ENCODE measurements at regions not wholly inside any gene's neighbourhood (a gene's known extent, or its start where the extent isn't known, plus 50 kb on each side); places are given as distances from the start of the nearest gene placed in this dataset.
"Not testable (repeated sequence)": the region's sequence is repeated elsewhere in the genome, so short reads cannot be mapped to it uniquely, and the experiment has no call there.

- no peak for DNase-seq (ENCODE audit: low read depth, low spot score)
- in situ Hi-C loops (cut with HindIII; ENCODE audit: low pct_unique_long_range_greater_than_20kb, low sequenced_read_pairs) = no loop called here
These were observed 144.4 kb downstream of the PTBP2 start for GRCh38 chr1:96865731-96866685.

- peak; percentile 11 for DNase-seq (ENCODE audit: low read depth, low spot score)
- in situ Hi-C loops (cut with HindIII; ENCODE audit: low pct_unique_long_range_greater_than_20kb, low sequenced_read_pairs) = no loop called here
These were observed 151.2 kb downstream of the PTBP2 start for GRCh38 chr1:96872757-96873156.

- in situ Hi-C loops (cut with HindIII; ENCODE audit: low pct_unique_long_range_greater_than_20kb, low sequenced_read_pairs) = no loop called here
- DNase-seq (ENCODE audit: low read depth, low spot score) = no peak
These were observed 157.1 kb downstream of the PTBP2 start for GRCh38 chr1:96878640-96879039.

GRCh38 chr1:96880626-96881025, 159.0 kb downstream of the PTBP2 start:
- no peak for DNase-seq (ENCODE audit: low read depth, low spot score)
- in situ Hi-C loops (cut with HindIII; ENCODE audit: low pct_unique_long_range_greater_than_20kb, low sequenced_read_pairs) = no loop called here

- DNase-seq (ENCODE audit: low read depth, low spot score) = no peak
- in situ Hi-C loops (cut with HindIII; ENCODE audit: low pct_unique_long_range_greater_than_20kb, low sequenced_read_pairs) = no loop called here
These were observed 160.5 kb downstream of the PTBP2 start for GRCh38 chr1:96882096-96882495.

- no peak for DNase-seq (ENCODE audit: low read depth, low spot score)
- in situ Hi-C loops (cut with HindIII; ENCODE audit: low pct_unique_long_range_greater_than_20kb, low sequenced_read_pairs) = no loop called here
These were observed 164.9 kb downstream of the PTBP2 start for GRCh38 chr1:96886474-96886873.

- in situ Hi-C loops (cut with HindIII; ENCODE audit: low pct_unique_long_range_greater_than_20kb, low sequenced_read_pairs) = no loop called here
- DNase-seq (ENCODE audit: low read depth, low spot score) = no peak
These were observed 165.9 kb downstream of the PTBP2 start for GRCh38 chr1:96887501-96887900.

GRCh38 chr1:96901783-96902363, 180.3 kb downstream of the PTBP2 start:
- DNase-seq (ENCODE audit: low read depth, low spot score) = no peak
- in situ Hi-C loops (cut with HindIII; ENCODE audit: low pct_unique_long_range_greater_than_20kb, low sequenced_read_pairs) = no loop called here

- no peak for DNase-seq (ENCODE audit: low read depth, low spot score)
- in situ Hi-C loops (cut with HindIII; ENCODE audit: low pct_unique_long_range_greater_than_20kb, low sequenced_read_pairs) = no loop called here
These were observed 190.7 kb downstream of the PTBP2 start for GRCh38 chr1:96912248-96912647.

GRCh38 chr1:96915701-96916100, 194.1 kb downstream of the PTBP2 start:
- DNase-seq (ENCODE audit: low read depth, low spot score); in situ Hi-C loops (cut with HindIII; ENCODE audit: low pct_unique_long_range_greater_than_20kb, low sequenced_read_pairs): not testable (repeated sequence)

GRCh38 chr1:96918406-96918805, 196.8 kb downstream of the PTBP2 start:
- in situ Hi-C loops (cut with HindIII; ENCODE audit: low pct_unique_long_range_greater_than_20kb, low sequenced_read_pairs) = no loop called here
- DNase-seq (ENCODE audit: low read depth, low spot score) = no peak

GRCh38 chr1:96922181-96922580, 200.6 kb downstream of the PTBP2 start:
- no peak for DNase-seq (ENCODE audit: low read depth, low spot score)
- in situ Hi-C loops (cut with HindIII; ENCODE audit: low pct_unique_long_range_greater_than_20kb, low sequenced_read_pairs) = no loop called here

GRCh38 chr1:96923753-96924152, 202.2 kb downstream of the PTBP2 start:
- no peak for DNase-seq (ENCODE audit: low read depth, low spot score)
- in situ Hi-C loops (cut with HindIII; ENCODE audit: low pct_unique_long_range_greater_than_20kb, low sequenced_read_pairs) = no loop called here

- DNase-seq (ENCODE audit: low read depth, low spot score) = no peak
- in situ Hi-C loops (cut with HindIII; ENCODE audit: low pct_unique_long_range_greater_than_20kb, low sequenced_read_pairs) = no loop called here
These were observed 204.6 kb downstream of the PTBP2 start for GRCh38 chr1:96926176-96926575.

GRCh38 chr1:96927125-96927524, 205.5 kb downstream of the PTBP2 start:
- in situ Hi-C loops (cut with HindIII; ENCODE audit: low pct_unique_long_range_greater_than_20kb, low sequenced_read_pairs) = no loop called here
- DNase-seq (ENCODE audit: low read depth, low spot score) = no peak

- in situ Hi-C loops (cut with HindIII; ENCODE audit: low pct_unique_long_range_greater_than_20kb, low sequenced_read_pairs) = no loop called here
- DNase-seq (ENCODE audit: low read depth, low spot score) = no peak
These were observed 209.6 kb downstream of the PTBP2 start for GRCh38 chr1:96931136-96931535.

- in situ Hi-C loops (cut with HindIII; ENCODE audit: low pct_unique_long_range_greater_than_20kb, low sequenced_read_pairs) = no loop called here
- no peak for DNase-seq (ENCODE audit: low read depth, low spot score)
These were observed 212.7 kb downstream of the PTBP2 start for GRCh38 chr1:96934282-96934681.

GRCh38 chr1:96944432-96945092, 223.0 kb downstream of the PTBP2 start:
- in situ Hi-C loops (cut with HindIII; ENCODE audit: low pct_unique_long_range_greater_than_20kb, low sequenced_read_pairs) = no loop called here
- DNase-seq (ENCODE audit: low read depth, low spot score) = no peak

Measured in SK-MEL-5 (cell line).